ENCODE measurements at regions not wholly inside any gene's neighbourhood (a gene's known extent, or its start where the extent isn't known, plus 50 kb on each side); places are given as distances from the start of the nearest gene placed in this dataset.

- no peak for TF ChIP-seq CTCF (IDR thresholded peaks at IDR 0.05)
- no peak for TF ChIP-seq POLR2A (IDR thresholded peaks at IDR 0.05)
Observed at GRCh38 chr11:23124249-23124648, 264.0 kb upstream of the CCDC179 start.

All from esophagus squamous epithelium (tissue), 4 donors.